GM10266 (cell line): ENCODE measurements at regions not wholly inside any gene's neighbourhood (a gene's known extent, or its start where the extent isn't known, plus 50 kb on each side); places are given as distances from the start of the nearest gene placed in this dataset.

ENCODE experiments used
- DNase-seq: peaks from one replicate; pipeline ENCODE4 v3.0.0; 2012; ENCODE audit errors: extremely low spot score
- CTCF ChIP-seq: IDR thresholded peaks from 2 replicates; pipeline ENCODE4 v1.5.1; 2012; ENCODE audit warnings: mild to moderate bottlenecking, low read depth; ENCODE audit not compliant: control insufficient read depth, insufficient read depth; ENCODE audit errors: missing control alignments

DNA sequence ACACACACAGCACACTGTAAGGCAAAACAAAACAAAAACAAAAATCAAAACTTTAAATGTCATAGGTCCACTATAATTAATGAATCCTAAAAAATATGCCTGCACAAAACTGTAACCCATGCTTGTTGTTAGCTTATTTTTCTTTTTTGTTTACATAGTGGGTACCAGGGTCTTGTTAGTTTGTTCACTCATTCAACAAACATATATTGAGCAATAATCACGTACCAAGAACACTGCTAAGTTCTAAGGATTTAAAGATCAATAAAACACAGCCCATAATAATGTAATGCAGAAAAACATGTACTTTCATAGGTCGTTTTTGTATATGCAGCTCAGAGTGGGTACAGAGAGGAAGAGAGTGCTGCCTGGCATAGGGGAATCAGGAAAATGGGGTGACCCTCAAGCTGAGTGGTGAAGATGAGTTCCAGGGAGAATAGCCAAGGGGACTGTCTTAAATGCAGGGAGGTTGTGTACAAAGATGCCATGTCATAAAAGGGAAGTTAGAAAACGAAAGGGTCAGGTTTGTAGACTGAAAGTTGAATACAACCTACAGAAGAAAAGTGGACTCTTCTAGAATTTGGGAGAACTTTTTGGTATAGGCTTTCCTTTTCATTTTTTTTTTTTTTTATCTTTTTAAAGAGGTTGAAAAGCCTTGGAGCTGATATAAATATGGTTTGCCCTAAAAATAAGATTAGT lies 113.3 kb upstream of the TBX18 start:
- TF ChIP-seq CTCF, result no peak

GRCh38 chr6:84876723-84877514 lies 112.5 kb upstream of the TBX18 start:
- TF ChIP-seq CTCF, result no peak
- DNase-seq, result no peak

More for the DNA sequence above, 113.3 kb upstream of the TBX18 start:
- no peak for DNase-seq

- DNase-seq, result no peak
- no peak for TF ChIP-seq CTCF
Observed at GRCh38 chr6:84872996-84873723, 108.8 kb upstream of the TBX18 start.

DNA sequence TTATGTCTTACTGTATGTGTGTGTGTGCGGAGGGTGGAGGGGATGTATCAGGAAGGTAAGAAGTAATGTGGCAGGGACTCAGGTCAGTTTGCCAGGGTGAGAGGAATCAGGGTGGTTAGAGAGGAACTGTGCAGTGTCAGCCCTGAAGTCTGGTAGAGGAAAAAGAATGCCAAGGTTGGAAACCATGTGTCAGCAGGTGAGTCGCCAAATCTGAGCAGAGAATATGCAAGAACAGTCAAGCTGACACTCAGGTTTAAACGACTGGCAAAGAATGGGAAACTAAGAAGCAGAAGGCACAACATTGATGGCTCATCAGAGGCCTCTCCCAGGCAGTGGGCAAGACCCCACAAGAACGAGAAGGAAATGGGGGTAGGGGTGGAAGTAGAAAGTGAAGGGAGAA lies 107.5 kb upstream of the TBX18 start:
- DNase-seq, result no peak
- no peak for TF ChIP-seq CTCF

DNA sequence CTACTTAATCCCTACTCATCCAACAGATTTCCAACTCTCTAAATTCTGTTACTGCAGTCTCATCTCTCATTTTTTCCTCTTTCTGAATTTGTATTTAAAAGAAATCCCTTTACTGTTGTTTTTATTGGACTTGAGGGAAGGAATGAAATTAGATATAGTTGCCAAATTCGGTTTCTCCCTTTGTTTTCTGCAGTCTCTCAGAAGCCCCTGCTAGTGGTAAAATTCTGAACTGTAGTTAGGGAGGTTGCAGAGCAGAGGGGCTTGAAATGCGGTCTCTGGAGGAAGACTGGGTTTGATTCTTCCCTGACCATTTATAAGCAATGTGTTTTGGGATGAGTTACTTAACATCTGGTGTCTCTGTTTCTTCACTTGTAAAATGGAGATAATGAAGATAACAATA lies 106.3 kb upstream of the TBX18 start:
- no peak for DNase-seq
- TF ChIP-seq CTCF, result no peak

- DNase-seq, result no peak
- TF ChIP-seq CTCF, result no peak
Observed at GRCh38 chr6:84868149-84868548, 103.8 kb upstream of the TBX18 start.
